Kidney epithelial cell (primary cell): ENCODE measurements at regions not wholly inside any gene's neighbourhood (a gene's known extent, or its start where the extent isn't known, plus 50 kb on each side); places are given as distances from the start of the nearest gene placed in this dataset.

ENCODE experiments used
- DNase-seq: peaks from one replicate; pipeline ENCODE4 v3.0.0-alpha.2; 2010; ENCODE audit warnings: low read depth
- H3K27me3 ChIP-seq: 2 replicates; pipeline ENCODE4 v1.6.0; 2011; ENCODE audit warnings: low read length; ENCODE audit not compliant: control insufficient read depth, insufficient read depth
- H3K36me3 ChIP-seq: 2 replicates; pipeline ENCODE4 v1.5.1; 2011; ENCODE audit warnings: low read length; ENCODE audit not compliant: control insufficient read depth, insufficient read depth
- H3K4me3 ChIP-seq: 2 replicates; pipeline ENCODE4 v1.5.1; 2011; ENCODE audit warnings: low read depth, mild to moderate bottlenecking, control low read depth, low read length
- TF ChIP-seq, protein P1 (sequence below): IDR thresholded peaks from 2 replicates; pipeline ENCODE4 v1.5.1; 2011; ENCODE audit warnings: mild to moderate bottlenecking, moderate library complexity, low read length, control low read depth, inconsistent platforms; ENCODE audit not compliant: insufficient read depth, poor library complexity, severe bottlenecking

DNA sequence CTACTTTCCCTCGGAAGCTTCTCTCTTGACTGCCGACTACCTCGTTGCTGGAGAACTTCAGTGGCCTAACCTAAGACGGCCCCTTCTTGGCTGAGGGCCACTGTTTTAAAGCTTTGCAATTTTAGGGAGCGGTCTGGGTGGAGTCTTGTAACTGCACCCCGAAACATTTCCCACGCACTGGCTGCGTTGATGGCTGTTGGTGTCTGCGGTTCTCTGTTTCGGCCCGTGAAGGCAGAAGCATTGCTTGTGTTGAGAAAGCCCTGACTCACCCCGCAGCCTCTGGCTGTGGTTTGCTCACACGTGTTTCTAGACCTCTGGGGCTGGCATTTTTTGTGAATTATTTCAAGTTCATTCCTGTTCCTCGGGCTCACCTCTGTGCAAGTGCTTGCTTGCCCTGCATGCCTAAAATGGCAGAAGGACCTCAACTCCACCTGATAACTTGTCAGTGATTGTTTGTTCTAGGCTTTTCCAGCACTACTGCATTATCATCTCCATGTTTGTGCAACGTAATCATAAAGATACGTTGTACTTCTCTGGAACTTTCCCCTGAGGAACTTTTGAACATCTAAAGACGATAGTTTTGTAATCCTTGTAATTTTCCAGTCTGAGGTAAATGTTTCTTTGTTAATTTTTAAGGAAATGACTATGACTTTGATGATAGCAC lies 94.2 kb upstream of the DLX2 start:
- Histone ChIP-seq H3K27me3 (no peaks in the 10 kb centered on the region), H3K36me3 (peaks cover 1% of the 10 kb centered on the region), H3K4me3 (no peak overlapping the region)
- DNase-seq, result no peak
- TF ChIP-seq, protein P1, sequence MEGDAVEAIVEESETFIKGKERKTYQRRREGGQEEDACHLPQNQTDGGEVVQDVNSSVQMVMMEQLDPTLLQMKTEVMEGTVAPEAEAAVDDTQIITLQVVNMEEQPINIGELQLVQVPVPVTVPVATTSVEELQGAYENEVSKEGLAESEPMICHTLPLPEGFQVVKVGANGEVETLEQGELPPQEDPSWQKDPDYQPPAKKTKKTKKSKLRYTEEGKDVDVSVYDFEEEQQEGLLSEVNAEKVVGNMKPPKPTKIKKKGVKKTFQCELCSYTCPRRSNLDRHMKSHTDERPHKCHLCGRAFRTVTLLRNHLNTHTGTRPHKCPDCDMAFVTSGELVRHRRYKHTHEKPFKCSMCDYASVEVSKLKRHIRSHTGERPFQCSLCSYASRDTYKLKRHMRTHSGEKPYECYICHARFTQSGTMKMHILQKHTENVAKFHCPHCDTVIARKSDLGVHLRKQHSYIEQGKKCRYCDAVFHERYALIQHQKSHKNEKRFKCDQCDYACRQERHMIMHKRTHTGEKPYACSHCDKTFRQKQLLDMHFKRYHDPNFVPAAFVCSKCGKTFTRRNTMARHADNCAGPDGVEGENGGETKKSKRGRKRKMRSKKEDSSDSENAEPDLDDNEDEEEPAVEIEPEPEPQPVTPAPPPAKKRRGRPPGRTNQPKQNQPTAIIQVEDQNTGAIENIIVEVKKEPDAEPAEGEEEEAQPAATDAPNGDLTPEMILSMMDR, result no peak

DNA sequence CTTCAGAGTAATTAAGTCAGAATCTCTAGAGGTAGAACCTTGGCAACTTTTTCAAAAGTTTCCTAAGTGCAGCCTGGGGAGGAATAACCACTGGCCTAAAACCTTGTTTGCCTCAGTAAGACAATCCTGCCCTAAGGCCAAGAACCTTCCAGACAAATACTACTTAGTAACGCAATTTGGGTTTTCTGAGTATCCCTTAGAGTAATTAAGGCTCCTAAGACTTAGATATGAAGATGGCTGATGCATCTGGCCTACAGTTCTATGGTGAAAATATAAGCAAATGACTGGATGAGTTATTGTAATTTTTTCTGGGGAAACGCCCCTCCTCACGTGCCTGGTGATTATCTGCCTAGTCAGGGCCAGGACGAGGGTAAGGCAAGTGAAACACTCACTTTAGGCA lies 95.7 kb upstream of the DLX2 start:
- Histone ChIP-seq H3K27me3 (no peaks in the 10 kb centered on the region), H3K4me3 (no peak overlapping the region), H3K36me3 (peaks cover 1% of the 10 kb centered on the region)
- DNase-seq, result no peak
- TF ChIP-seq, protein P1, result no peak

DNA sequence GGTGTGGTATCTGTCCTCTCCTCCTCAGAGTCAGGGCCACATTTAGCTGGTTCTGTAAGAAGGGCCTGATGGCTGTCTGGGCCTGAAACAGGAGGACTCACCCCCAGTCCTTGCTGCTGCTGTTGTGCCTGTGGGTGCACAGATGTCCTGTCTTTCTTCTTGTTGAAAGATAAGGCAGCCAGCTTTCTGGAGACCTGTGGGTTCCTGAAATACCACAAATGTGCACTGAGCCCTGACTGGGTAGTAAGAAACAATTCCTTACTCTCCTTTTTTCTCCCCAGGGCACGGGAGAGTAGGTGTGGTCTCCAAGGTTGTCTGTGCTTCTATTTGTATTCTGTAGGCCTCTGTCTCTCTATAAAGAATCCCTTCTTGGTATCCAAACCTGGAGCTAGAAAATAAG lies 96.2 kb upstream of the DLX2 start:
- Histone ChIP-seq H3K27me3 (no peaks in the 10 kb centered on the region), H3K4me3 (no peak overlapping the region), H3K36me3 (peaks cover 1% of the 10 kb centered on the region)
- TF ChIP-seq, protein P1, result no peak
- no peak for DNase-seq

DNA sequence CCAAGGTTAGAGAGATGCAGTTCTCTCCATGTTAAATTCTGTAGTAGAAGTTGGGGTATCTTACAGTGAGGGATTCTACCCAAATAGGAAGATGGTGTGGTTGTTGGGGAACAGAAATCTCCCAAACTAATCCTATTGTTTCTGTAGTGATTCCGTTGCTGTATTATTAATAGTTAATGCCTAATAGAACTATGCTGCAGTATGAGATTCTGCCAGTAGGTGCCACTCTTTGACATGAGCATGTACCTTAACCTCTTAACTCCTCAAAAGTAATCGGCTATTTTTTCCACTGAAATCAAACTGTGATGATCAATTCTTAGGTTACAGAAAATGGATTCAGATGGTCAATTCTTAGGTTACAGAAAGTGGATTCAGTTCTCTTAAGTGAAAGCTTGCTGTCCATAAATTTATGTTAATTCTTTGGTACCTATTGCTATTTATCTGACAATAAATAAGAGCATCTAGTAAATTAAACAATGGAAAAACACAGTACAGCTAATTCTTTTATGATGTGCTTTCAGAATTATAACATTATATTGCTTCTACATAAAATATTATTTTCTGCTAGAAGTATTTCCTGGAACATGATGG lies 97.9 kb upstream of the DLX2 start:
- DNase-seq, result no peak
- Histone ChIP-seq H3K27me3 (no peaks in the 10 kb centered on the region), H3K36me3 (peaks cover 1% of the 10 kb centered on the region), H3K4me3 (no peak overlapping the region)
- TF ChIP-seq, protein P1, result peak; percentile 43

DNA sequence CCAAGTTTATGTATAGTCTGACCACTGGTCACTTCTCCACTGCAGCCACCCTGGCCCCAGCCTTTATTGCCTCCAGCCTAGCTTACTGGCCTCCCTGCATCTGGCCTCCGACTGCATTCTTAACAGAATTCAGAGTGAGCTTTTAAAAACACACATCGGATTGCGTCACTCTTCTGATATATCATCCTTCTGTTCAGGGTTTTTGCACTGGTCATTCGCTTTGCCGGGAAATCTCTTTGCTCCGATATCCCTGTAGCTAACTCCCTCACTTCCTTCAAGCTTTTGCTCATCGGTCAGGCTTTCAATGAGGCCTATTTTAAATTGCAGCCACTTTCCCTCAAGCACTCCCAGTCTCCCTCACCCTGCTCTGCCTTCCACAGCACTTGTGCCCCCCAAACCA lies 101.6 kb upstream of the DLX2 start:
- Histone ChIP-seq H3K27me3 (no peaks in the 10 kb centered on the region), H3K4me3 (no peak overlapping the region), H3K36me3 (peaks cover 1% of the 10 kb centered on the region)
- no peak for DNase-seq
- TF ChIP-seq, protein P1, result no peak

- no peaks in the 10 kb centered on the region for H3K27me3 ChIP-seq
- TF ChIP-seq, protein P1, result no peak
- no peak for DNase-seq
- H3K4me3 ChIP-seq, result no peak overlapping the region
- peaks cover 1% of the 10 kb centered on the region for H3K36me3 ChIP-seq
These were observed 102.1 kb upstream of the DLX2 start for GRCh38 chr2:172204762-172205161.
